Coronary artery (tissue), 2 donors: ENCODE measurements at regions not wholly inside any gene's neighbourhood (a gene's known extent, or its start where the extent isn't known, plus 50 kb on each side); places are given as distances from the start of the nearest gene placed in this dataset.

Experiments
- DNase-seq: peaks from one replicate; pipeline ENCODE4 v3.0.0-alpha.2; 2017; ENCODE audit warnings: low spot score
- H3K27ac ChIP-seq, 2 donors: fragments of 200-600 bp; sonication (generic); one replicate each; pipeline ENCODE4 v1.5.1; 2016 to 2019
- H3K4me3 ChIP-seq: fragments of 200-600 bp; sonication (generic); 2 replicates; pipeline ENCODE4 v1.5.1; 2016; ENCODE audit warnings: mild to moderate bottlenecking, moderate library complexity
- CTCF ChIP-seq: fragments of 200-600 bp; sonication (generic); IDR thresholded peaks from one replicate; pipeline ENCODE4 v1.5.1; 2019; ENCODE audit warnings: antibody characterized with exemption

GRCh38 chr11:15810082-15810481 is 546.3 kb downstream of the SOX6 start:
- Histone ChIP-seq H3K4me3 (no peak overlapping the region), H3K27ac (no peak overlapping the region)
- TF ChIP-seq CTCF = no peak
- no peak for DNase-seq

DNA sequence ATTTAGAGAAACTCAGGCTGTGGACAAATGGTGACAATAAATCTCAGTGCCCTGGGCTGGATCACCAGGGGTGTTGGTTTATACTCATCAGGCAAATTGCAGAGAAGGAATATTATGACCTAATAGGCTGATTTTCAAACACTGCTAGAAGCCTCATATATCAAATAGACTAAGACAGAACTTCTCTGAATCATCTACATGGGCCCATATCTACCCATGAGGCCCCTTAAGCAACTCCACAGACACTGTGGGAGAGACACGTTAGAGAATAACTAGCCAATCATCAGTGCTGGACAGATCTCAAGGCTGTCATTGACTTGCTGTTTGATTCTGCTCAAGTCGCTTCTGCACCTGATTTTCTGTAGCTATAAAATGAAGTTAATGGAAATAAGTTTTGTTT is 545.8 kb downstream of the SOX6 start:
- no peak for DNase-seq
- no peak for TF ChIP-seq CTCF
- no peak overlapping the region for H3K27ac ChIP-seq
- H3K4me3 ChIP-seq = no peak overlapping the region

GRCh38 chr11:15815246-15816195 is 540.8 kb downstream of the SOX6 start:
- no peak for TF ChIP-seq CTCF
- Histone ChIP-seq H3K27ac (peak overlapping the region in 1 of 2 donors; percentile 69), H3K4me3 (no peak overlapping the region)
- no peak for DNase-seq

GRCh38 chr11:15816260-15816871 is 540.0 kb downstream of the SOX6 start:
- no peak for DNase-seq
- Histone ChIP-seq H3K27ac (peak overlapping the region; percentile 44 to 77), H3K4me3 (peak overlapping the region; percentile 8)
- no peak for TF ChIP-seq CTCF

DNA sequence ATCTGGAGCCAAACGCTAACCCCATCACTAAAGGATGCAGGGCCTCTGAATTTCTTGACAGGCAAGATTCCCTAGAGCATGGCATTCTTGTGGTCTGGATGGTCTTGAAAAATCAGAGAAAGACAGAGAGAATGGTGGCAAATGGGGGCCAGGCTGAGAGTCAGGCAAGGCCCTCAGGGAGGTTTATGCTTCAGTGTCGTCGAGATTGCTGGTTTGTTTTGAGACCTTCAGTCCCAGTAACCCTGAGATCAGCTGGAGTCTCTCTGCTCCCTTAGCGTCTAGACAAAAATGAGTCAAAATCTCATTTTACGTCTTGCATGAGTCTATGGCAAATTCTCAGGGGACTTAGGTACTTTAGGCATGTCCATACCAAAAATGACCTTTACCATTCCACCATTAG is 539.3 kb downstream of the SOX6 start:
- no peak for DNase-seq
- H3K27ac ChIP-seq = peak overlapping the region; percentile 44 to 77

GRCh38 chr11:15818132-15818842 is 538.1 kb downstream of the SOX6 start:
- DNase-seq = no peak

More for the DNA sequence above, 539.3 kb downstream of the SOX6 start:
- peak overlapping the region; percentile 8 for H3K4me3 ChIP-seq
- TF ChIP-seq CTCF = no peak

More at GRCh38 chr11:15818132-15818842, 538.1 kb downstream of the SOX6 start:
- peak overlapping the region in 1 of 2 donors; percentile 18 for H3K27ac ChIP-seq
- H3K4me3 ChIP-seq = no peak overlapping the region
- TF ChIP-seq CTCF = no peak
